ENCODE measurements at regions not wholly inside any gene's neighbourhood (a gene's known extent, or its start where the extent isn't known, plus 50 kb on each side); places are given as distances from the start of the nearest gene placed in this dataset.

- CTCF ChIA-PET, result no interaction called here
- no peak overlapping the region for H3K27ac Mint-ChIP-seq
- TF ChIP-seq CTCF (IDR thresholded peaks at IDR 0.05), result no peak
- no peak for ATAC-seq (ENCODE audit: low read depth)
- POLR2A ChIA-PET, result no interaction called here
- H3K4me1 Mint-ChIP-seq, result no peaks in the 10 kb centered on the region
- peaks cover 6% of the 10 kb centered on the region for H3K27me3 Mint-ChIP-seq
- H3K9me3 Mint-ChIP-seq, result no peaks in the 10 kb centered on the region
- no peak overlapping the region for H3K4me3 Mint-ChIP-seq
- intact Hi-C loops (cut with micrococcal nuclease), result no loop called here
- H3K36me3 Mint-ChIP-seq (ENCODE audit: low read depth), result no peaks in the 10 kb centered on the region
- no peak for DNase-seq
Measured at GRCh38 chr2:18092760-18093159, 214.3 kb downstream of the KCNS3 start.

GRCh38 chr2:18085593-18085992, 207.1 kb downstream of the KCNS3 start:
- ChIA-PET POLR2A (no interaction called here), CTCF (no interaction called here)
- intact Hi-C loops (cut with micrococcal nuclease), result no loop called here
- Mint-ChIP-seq H3K9me3 (peaks cover 2% of the 10 kb centered on the region), H3K4me1 (no peaks in the 10 kb centered on the region), H3K27me3 (peaks cover 8% of the 10 kb centered on the region), H3K27ac (no peak overlapping the region), H3K36me3 (ENCODE audit: low read depth) (no peaks in the 10 kb centered on the region), H3K4me3 (no peak overlapping the region)
- no peak for TF ChIP-seq CTCF (IDR thresholded peaks at IDR 0.05)
- no peak for DNase-seq
- ATAC-seq (ENCODE audit: low read depth), result no peak

- intact Hi-C loops (cut with micrococcal nuclease), result no loop called here
- ChIA-PET POLR2A (no interaction called here), CTCF (no interaction called here)
- no peak for ATAC-seq (ENCODE audit: low read depth)
- no peak for TF ChIP-seq CTCF (IDR thresholded peaks at IDR 0.05)
- H3K36me3 Mint-ChIP-seq (ENCODE audit: low read depth), result no peaks in the 10 kb centered on the region
- no peaks in the 10 kb centered on the region for H3K4me1 Mint-ChIP-seq
- no peak for DNase-seq
- H3K4me3 Mint-ChIP-seq, result no peak overlapping the region
- H3K9me3 Mint-ChIP-seq, result peaks cover 2% of the 10 kb centered on the region
- peaks cover 7% of the 10 kb centered on the region for H3K27me3 Mint-ChIP-seq
- no peak overlapping the region for H3K27ac Mint-ChIP-seq
Measured at GRCh38 chr2:18084376-18084775, 205.9 kb downstream of the KCNS3 start.

- Mint-ChIP-seq H3K4me1 (no peaks in the 10 kb centered on the region), H3K4me3 (no peak overlapping the region), H3K27ac (no peak overlapping the region), H3K9me3 (peaks cover 2% of the 10 kb centered on the region), H3K27me3 (peaks cover 7% of the 10 kb centered on the region), H3K36me3 (ENCODE audit: low read depth) (no peaks in the 10 kb centered on the region)
- TF ChIP-seq CTCF (IDR thresholded peaks at IDR 0.05), result no peak
- CTCF ChIA-PET, result no interaction called here
- POLR2A ChIA-PET, result no interaction called here
- intact Hi-C loops (cut with micrococcal nuclease), result no loop called here
- DNase-seq (no peak), ATAC-seq (ENCODE audit: low read depth) (no peak)
Measured at GRCh38 chr2:18083806-18084205, 205.3 kb downstream of the KCNS3 start.

GRCh38 chr2:18078216-18078615, 199.7 kb downstream of the KCNS3 start:
- CTCF ChIA-PET, result no interaction called here
- no peak for TF ChIP-seq CTCF (IDR thresholded peaks at IDR 0.05)
- H3K4me1 Mint-ChIP-seq, result no peaks in the 10 kb centered on the region
- peaks cover 2% of the 10 kb centered on the region for H3K9me3 Mint-ChIP-seq
- intact Hi-C loops (cut with micrococcal nuclease), result no loop called here
- H3K4me3 Mint-ChIP-seq, result no peak overlapping the region
- no peaks in the 10 kb centered on the region for H3K36me3 Mint-ChIP-seq (ENCODE audit: low read depth)
- POLR2A ChIA-PET, result no interaction called here
- H3K27me3 Mint-ChIP-seq, result peaks cover 2% of the 10 kb centered on the region
- no peak overlapping the region for H3K27ac Mint-ChIP-seq
- DNase-seq (no peak), ATAC-seq (ENCODE audit: low read depth) (no peak)

All from activated B cell treated with CpG ODN at 0.5 μM for 24 hours (primary cell).